NCI-H2196 treated with DMSO at 0.1 percent for 48 hours (cell line): ENCODE measurements at regions not wholly inside any gene's neighbourhood (a gene's known extent, or its start where the extent isn't known, plus 50 kb on each side); places are given as distances from the start of the nearest gene placed in this dataset.

Source experiments
- DNase-seq: peaks from one replicate; lab custom pipeline; 2025; ENCODE audit not compliant: unreplicated experiment; lab: John Stamatoyannopoulos, UW

- DNase-seq: peak; percentile 61
Observed at GRCh38 chr1:185646202-185646683, 87.9 kb upstream of the HMCN1 start.

- no peak for DNase-seq
Observed at GRCh38 chr1:185645686-185646085, 88.5 kb upstream of the HMCN1 start.

GRCh38 chr1:185645162-185645640 is 89.0 kb upstream of the HMCN1 start:
- no peak for DNase-seq

GRCh38 chr1:185644531-185644930 is 89.7 kb upstream of the HMCN1 start:
- no peak for DNase-seq

- no peak for DNase-seq
Observed at GRCh38 chr1:185636848-185637247, 97.3 kb upstream of the HMCN1 start.

GRCh38 chr1:185634704-185635103 is 99.5 kb upstream of the HMCN1 start:
- DNase-seq: no peak

GRCh38 chr1:185632659-185633423 is 101.3 kb upstream of the HMCN1 start:
- no peak for DNase-seq

GRCh38 chr1:185631843-185632242 is 102.3 kb upstream of the HMCN1 start:
- no peak for DNase-seq

GRCh38 chr1:185627761-185628501 is 106.3 kb upstream of the HMCN1 start:
- no peak for DNase-seq

GRCh38 chr1:185627171-185627570 is 107.0 kb upstream of the HMCN1 start:
- DNase-seq: no peak

GRCh38 chr1:185626344-185626743 is 107.8 kb upstream of the HMCN1 start:
- no peak for DNase-seq

GRCh38 chr1:185610954-185611353 is 123.2 kb upstream of the HMCN1 start:
- DNase-seq: no peak

GRCh38 chr1:185608177-185608576 is 126.0 kb upstream of the HMCN1 start:
- no peak for DNase-seq

GRCh38 chr1:185603158-185603557 is 131.0 kb upstream of the HMCN1 start:
- no peak for DNase-seq

GRCh38 chr1:185601189-185601588 is 133.0 kb upstream of the HMCN1 start:
- no peak for DNase-seq

GRCh38 chr1:185600641-185601040 is 133.6 kb upstream of the HMCN1 start:
- no peak for DNase-seq

GRCh38 chr1:185598332-185598731 is 135.9 kb upstream of the HMCN1 start:
- no peak for DNase-seq

- no peak for DNase-seq
Observed at GRCh38 chr1:185595835-185596667, 138.1 kb upstream of the HMCN1 start.

GRCh38 chr1:185594786-185595410 is 139.3 kb upstream of the HMCN1 start:
- no peak for DNase-seq

GRCh38 chr1:185593271-185593670 is 140.9 kb upstream of the HMCN1 start:
- DNase-seq: no peak

GRCh38 chr1:185585770-185586169 is 148.4 kb upstream of the HMCN1 start:
- DNase-seq: no peak
